PC-9 (cell line): ENCODE measurements at regions not wholly inside any gene's neighbourhood (a gene's known extent, or its start where the extent isn't known, plus 50 kb on each side); places are given as distances from the start of the nearest gene placed in this dataset.
"Not testable (repeated sequence)": the region's sequence is repeated elsewhere in the genome, so short reads cannot be mapped to it uniquely, and the experiment has no call there.

Source experiments
- BruUV-seq: library from RNA; stranded (reverse); fragments of 400-500 nt; replicated peaks from 2 replicates; lab custom pipeline; 2021; lab: Mats Ljungman, UMichigan
- CTCF ChIA-PET: fragments of 300-600 bp; sonication (Branson Sonifier 250); formaldehyde crosslinking; loops from one replicate; lab custom pipeline; 2022; ENCODE audit warnings: antibody characterized with exemption; lab: Charles Lee
- POLR2A ChIA-PET: fragments of 300-600 bp; sonication (Branson Sonifier 250); formaldehyde crosslinking; loops from one replicate; lab custom pipeline; 2022; ENCODE audit warnings: antibody characterized with exemption; ENCODE audit not compliant: unreplicated experiment; lab: Charles Lee
- DNase-seq, 2 experiments: peaks; one replicate each; pipeline versions ENCODE4 v3.0.0 to v3.0.0-alpha.2; 2015 to 2022; ENCODE audit warnings: mixed read lengths in 1 of 2
- H2AFZ ChIP-seq: fragments of 200-600 bp; sonication (generic); 2 replicates; pipeline ENCODE4 v1.8.1; 2017; ENCODE audit warnings: antibody characterized with exemption
- H3F3A ChIP-seq: fragments of 200-600 bp; sonication (generic); 2 replicates; pipeline ENCODE4 v1.8.1; 2017; ENCODE audit warnings: antibody characterized with exemption, mild to moderate bottlenecking, low read depth; ENCODE audit not compliant: insufficient read depth
- H3K27ac ChIP-seq: fragments of 200-600 bp; sonication (generic); 2 replicates; pipeline ENCODE4 v1.6.1; 2016; ENCODE audit warnings: mixed run types
- H3K27me3 ChIP-seq: fragments of 200-600 bp; sonication (generic); 2 replicates; pipeline ENCODE4 v1.6.1; 2016; ENCODE audit warnings: low read depth, mixed run types; ENCODE audit not compliant: insufficient read depth
- H3K36me3 ChIP-seq: fragments of 200-600 bp; sonication (generic); 2 replicates; pipeline ENCODE4 v1.6.1; 2016; ENCODE audit warnings: low read depth, mixed run types
- H3K4me1 ChIP-seq: fragments of 200-600 bp; sonication (generic); replicated peaks from 2 replicates; pipeline ENCODE4 v1.6.1; 2016; ENCODE audit warnings: mixed run types; ENCODE audit not compliant: insufficient read depth
- H3K4me2 ChIP-seq: fragments of 200-600 bp; sonication (generic); 2 replicates; pipeline ENCODE4 v1.6.1; 2017; ENCODE audit warnings: mixed run types
- H3K4me3 ChIP-seq: fragments of 200-600 bp; sonication (generic); 2 replicates; pipeline ENCODE4 v1.6.1; 2016; ENCODE audit warnings: mixed run types
- H3K79me2 ChIP-seq: fragments of 200-600 bp; sonication (generic); 2 replicates; pipeline ENCODE4 v1.6.1; 2017; ENCODE audit warnings: low read depth, mixed run types
- H3K9me2 ChIP-seq: fragments of 200-600 bp; sonication (generic); 2 replicates; pipeline ENCODE4 v1.8.1; 2017; ENCODE audit warnings: mild to moderate bottlenecking; ENCODE audit not compliant: insufficient read depth
- H3K9me3 ChIP-seq: fragments of 200-600 bp; sonication (generic); 2 replicates; pipeline ENCODE4 v1.8.1; 2016; ENCODE audit warnings: low read depth; ENCODE audit not compliant: insufficient read depth
- H4K20me1 ChIP-seq: fragments of 200-600 bp; sonication (generic); 2 replicates; pipeline ENCODE4 v1.8.1; 2017; ENCODE audit not compliant: insufficient read depth
- EZH2 ChIP-seq: fragments of 200-600 bp; sonication (generic); IDR thresholded peaks from 2 replicates; pipeline ENCODE4 v1.8.0; 2017; ENCODE audit warnings: antibody characterized with exemption, low read depth
- intact Hi-C: fragments of 100-400 bp; cut with micrococcal nuclease; formaldehyde crosslinking; loops from one replicate; pipeline ENCODE4 v1.10.0; 2022; ENCODE audit not compliant: unreplicated experiment
- TF ChIP-seq, protein P1 (sequence below): fragments of 200-600 bp; sonication (generic); conservative IDR thresholded peaks from 2 replicates; pipeline ENCODE4 v1.6.1; 2017; ENCODE audit warnings: mixed run types, antibody characterized with exemption, mild to moderate bottlenecking, moderate library complexity

DNA sequence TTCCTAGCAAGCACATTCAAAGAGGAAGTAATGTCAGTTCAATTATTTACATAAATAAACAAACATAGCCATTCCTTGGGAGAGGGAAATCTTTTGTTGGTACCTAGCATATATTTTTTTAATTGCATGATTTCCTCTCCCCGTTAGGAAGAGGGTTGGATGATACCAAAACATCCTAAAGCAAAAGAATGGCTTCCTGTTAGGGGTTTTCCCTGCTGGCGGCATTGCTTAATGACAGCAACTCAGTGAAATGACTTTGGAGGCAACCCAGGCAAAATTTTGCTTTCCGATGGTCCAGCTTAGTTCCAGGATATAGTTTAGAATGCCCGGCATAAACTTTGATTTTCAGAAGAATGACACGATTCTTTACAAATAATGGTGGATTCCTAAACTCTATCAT lies 73.2 kb downstream of the MAT2B start:
- no peak for DNase-seq
- H3K4me3 ChIP-seq = no peak overlapping the region
- TF ChIP-seq EZH2 = no peak
- TF ChIP-seq, protein P1, sequence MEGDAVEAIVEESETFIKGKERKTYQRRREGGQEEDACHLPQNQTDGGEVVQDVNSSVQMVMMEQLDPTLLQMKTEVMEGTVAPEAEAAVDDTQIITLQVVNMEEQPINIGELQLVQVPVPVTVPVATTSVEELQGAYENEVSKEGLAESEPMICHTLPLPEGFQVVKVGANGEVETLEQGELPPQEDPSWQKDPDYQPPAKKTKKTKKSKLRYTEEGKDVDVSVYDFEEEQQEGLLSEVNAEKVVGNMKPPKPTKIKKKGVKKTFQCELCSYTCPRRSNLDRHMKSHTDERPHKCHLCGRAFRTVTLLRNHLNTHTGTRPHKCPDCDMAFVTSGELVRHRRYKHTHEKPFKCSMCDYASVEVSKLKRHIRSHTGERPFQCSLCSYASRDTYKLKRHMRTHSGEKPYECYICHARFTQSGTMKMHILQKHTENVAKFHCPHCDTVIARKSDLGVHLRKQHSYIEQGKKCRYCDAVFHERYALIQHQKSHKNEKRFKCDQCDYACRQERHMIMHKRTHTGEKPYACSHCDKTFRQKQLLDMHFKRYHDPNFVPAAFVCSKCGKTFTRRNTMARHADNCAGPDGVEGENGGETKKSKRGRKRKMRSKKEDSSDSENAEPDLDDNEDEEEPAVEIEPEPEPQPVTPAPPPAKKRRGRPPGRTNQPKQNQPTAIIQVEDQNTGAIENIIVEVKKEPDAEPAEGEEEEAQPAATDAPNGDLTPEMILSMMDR = no peak
- H3K9me3 ChIP-seq = no peaks in the 10 kb centered on the region
- H2AFZ ChIP-seq = no peak overlapping the region; the same call in 1 of the 2 replicates
- H3K27ac ChIP-seq = no peak overlapping the region
- H3K4me1 ChIP-seq = no peaks in the 10 kb centered on the region
- no peaks in the 10 kb centered on the region; the same call in 1 of the 2 replicates for H4K20me1 ChIP-seq
- H3K79me2 ChIP-seq = no peaks in the 10 kb centered on the region
- no peaks in the 10 kb centered on the region for H3F3A ChIP-seq
- CTCF ChIA-PET = no interaction called here
- no peaks in the 10 kb centered on the region for H3K9me2 ChIP-seq
- H3K36me3 ChIP-seq = no peaks in the 10 kb centered on the region
- no peak overlapping the region for H3K4me2 ChIP-seq
- intact Hi-C loops = no loop called here
- BruUV-seq = no TSS peak
- H3K27me3 ChIP-seq = peaks cover 38% of the 10 kb centered on the region
- POLR2A ChIA-PET = no interaction called here

DNA sequence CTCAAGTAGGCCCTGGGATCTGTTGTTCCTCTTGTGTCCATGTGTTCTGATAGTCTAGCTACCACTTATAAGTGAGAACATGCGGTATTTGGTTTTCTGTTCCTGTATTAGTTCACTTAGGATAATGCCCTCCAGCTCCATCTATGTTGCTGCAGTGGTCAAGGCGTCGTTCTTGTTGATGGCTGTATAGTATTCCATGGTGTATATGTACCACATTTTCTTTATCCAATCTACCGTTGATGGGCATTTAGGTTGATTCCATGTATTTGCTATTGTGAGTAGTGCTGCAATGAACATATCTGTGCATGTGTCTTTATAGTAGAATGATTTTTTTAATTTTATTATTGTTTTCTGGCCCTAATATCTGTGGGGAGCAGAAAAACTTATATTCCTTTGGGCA lies 74.3 kb downstream of the MAT2B start:
- ChIA-PET CTCF (no interaction called here), POLR2A (no interaction called here)
- H3K4me3 ChIP-seq = no peak overlapping the region
- TF ChIP-seq, protein P1 = no peak
- no peak for TF ChIP-seq EZH2
- DNase-seq = no peak
- no peak overlapping the region for H3K27ac ChIP-seq
- no peaks in the 10 kb centered on the region for H3K79me2 ChIP-seq
- no peak overlapping the region for H3K4me2 ChIP-seq
- H3F3A ChIP-seq = no peaks in the 10 kb centered on the region
- H3K27me3 ChIP-seq = peaks cover 41% of the 10 kb centered on the region
- H2AFZ ChIP-seq = no peak overlapping the region
- H3K9me2 ChIP-seq = no peaks in the 10 kb centered on the region
- BruUV-seq = no TSS peak
- H3K4me1 ChIP-seq = no peaks in the 10 kb centered on the region
- no peaks in the 10 kb centered on the region for H3K9me3 ChIP-seq
- no peaks in the 10 kb centered on the region for H3K36me3 ChIP-seq
- intact Hi-C loops = no loop called here
- H4K20me1 ChIP-seq = no peaks in the 10 kb centered on the region; the same call in 1 of the 2 replicates

GRCh38 chr5:163580516-163580915 lies 75.1 kb downstream of the MAT2B start:
- POLR2A ChIA-PET = interaction anchor here (0.6 kb wide), 1 partner anchor 656 kb away, joined by 3 read pairs; no protein-coding TSS in a partner anchor
- Histone ChIP-seq H3K27me3 (peaks cover 46% of the 10 kb centered on the region), H3K9me2 (no peaks in the 10 kb centered on the region), H3K4me3 (no peak overlapping the region), H3K4me2 (no peak overlapping the region), H3K79me2 (no peaks in the 10 kb centered on the region), H3K9me3 (no peaks in the 10 kb centered on the region), H3K27ac (no peak overlapping the region), H3K36me3 (no peaks in the 10 kb centered on the region), H2AFZ (no peak overlapping the region), H4K20me1 (no peaks in the 10 kb centered on the region; the same call in 1 of the 2 replicates), H3K4me1 (no peaks in the 10 kb centered on the region), H3F3A (no peaks in the 10 kb centered on the region)
- CTCF ChIA-PET = no interaction called here
- intact Hi-C loops = no loop called here
- TF ChIP-seq EZH2 = no peak
- TF ChIP-seq, protein P1 = no peak
- no peak for DNase-seq
- no TSS peak for BruUV-seq

DNA sequence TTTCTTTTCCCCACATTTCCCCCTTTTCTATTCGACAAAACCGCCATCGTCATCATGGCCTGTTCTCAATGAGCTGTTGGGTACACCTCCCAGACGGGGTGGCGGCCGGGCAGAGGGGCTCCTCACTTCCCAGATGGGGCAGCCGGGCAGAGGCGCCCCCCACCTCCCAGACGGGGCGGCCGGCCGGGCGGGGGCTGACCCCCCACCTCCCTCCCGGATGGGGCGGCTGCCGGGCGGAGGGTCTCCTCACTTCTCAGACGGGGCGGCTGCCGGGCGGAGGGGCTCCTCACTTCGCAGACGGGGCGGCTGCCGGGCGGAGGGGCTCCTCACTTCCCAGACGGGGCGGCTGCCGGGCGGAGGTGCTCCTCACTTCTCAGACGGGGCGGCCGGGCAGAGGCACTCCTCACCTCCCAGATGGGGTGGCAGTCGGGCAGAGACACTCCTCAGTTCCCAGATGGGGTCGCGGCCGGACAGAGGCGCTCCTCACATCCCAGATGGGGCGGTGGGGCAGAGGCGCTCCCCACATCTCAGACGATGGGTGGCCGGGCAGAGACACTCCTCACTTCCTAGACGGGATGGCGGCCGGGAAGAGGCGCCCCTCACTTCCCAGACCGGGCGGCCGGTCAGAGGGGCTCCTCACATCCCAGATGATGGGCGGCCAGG lies 78.2 kb downstream of the MAT2B start:
- BruUV-seq, H3K4me3 ChIP-seq, H3K36me3 ChIP-seq, CTCF ChIA-PET, DNase-seq, H3K4me1 ChIP-seq, H3F3A ChIP-seq, POLR2A ChIA-PET, H3K9me3 ChIP-seq, H2AFZ ChIP-seq, intact Hi-C loops, H3K79me2 ChIP-seq, H3K4me2 ChIP-seq, H3K9me2 ChIP-seq, H3K27ac ChIP-seq, H4K20me1 ChIP-seq: not testable (repeated sequence)
- H3K27me3 ChIP-seq = peaks cover 24% of the 10 kb centered on the region
